ENCODE measurements at regions not wholly inside any gene's neighbourhood (a gene's known extent, or its start where the extent isn't known, plus 50 kb on each side); places are given as distances from the start of the nearest gene placed in this dataset.
"Not testable (repeated sequence)": the region's sequence is repeated elsewhere in the genome, so short reads cannot be mapped to it uniquely, and the experiment has no call there.

DNA sequence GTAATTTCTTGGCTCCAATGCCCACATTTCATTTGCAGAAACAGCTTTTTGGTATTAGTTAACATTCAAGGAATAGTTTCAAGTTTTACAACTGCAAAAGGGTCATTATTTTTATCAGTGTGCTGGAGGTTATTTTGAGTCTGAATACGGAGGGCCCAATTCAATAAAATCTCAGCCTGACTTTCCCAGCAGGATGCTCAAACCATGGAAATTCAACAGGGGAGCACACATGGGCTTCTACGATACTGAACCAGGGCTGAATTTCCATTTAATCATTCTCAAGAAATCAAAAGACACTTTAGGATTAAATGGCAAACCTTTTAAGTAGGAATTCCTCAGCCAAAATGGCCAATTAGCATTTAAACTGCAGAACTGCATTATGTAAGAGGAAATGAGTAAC lies 700.9 kb upstream of the ANKRD30A start:
- TF ChIP-seq SPI1 (IDR thresholded peaks at IDR 0.05; ENCODE audit: low read depth, low read length): no peak
- no peak for TF ChIP-seq POLR2A (IDR thresholded peaks at IDR 0.05; ENCODE audit: low read depth, low read length)
- TF ChIP-seq POU2F2 (IDR thresholded peaks at IDR 0.05; ENCODE audit: low read depth, low read length): no peak
- TF ChIP-seq POLR2AphosphoS5 (IDR thresholded peaks at IDR 0.05; ENCODE audit: low read depth, low read length): no peak
- no peak for TF ChIP-seq TAF1 (IDR thresholded peaks at IDR 0.05; ENCODE audit: low read depth, low read length)
- no peak for TF ChIP-seq PAX5 (IDR thresholded peaks at IDR 0.05; ENCODE audit: insufficient read depth, low read length, severe bottlenecking)
- DNase-seq (ENCODE audit: insufficient read length, low spot score) (no peak), FAIRE-seq (no peak)

GRCh38 chr10:36423821-36424248 lies 701.6 kb upstream of the ANKRD30A start:
- FAIRE-seq (no peak), DNase-seq (ENCODE audit: insufficient read length, low spot score) (no peak)
- no peak for TF ChIP-seq PAX5 (IDR thresholded peaks at IDR 0.05; ENCODE audit: insufficient read depth, low read length, severe bottlenecking)
- TF ChIP-seq POLR2A (IDR thresholded peaks at IDR 0.05; ENCODE audit: low read depth, low read length): no peak
- no peak for TF ChIP-seq POU2F2 (IDR thresholded peaks at IDR 0.05; ENCODE audit: low read depth, low read length)
- no peak for TF ChIP-seq TAF1 (IDR thresholded peaks at IDR 0.05; ENCODE audit: low read depth, low read length)
- no peak for TF ChIP-seq SPI1 (IDR thresholded peaks at IDR 0.05; ENCODE audit: low read depth, low read length)
- no peak for TF ChIP-seq POLR2AphosphoS5 (IDR thresholded peaks at IDR 0.05; ENCODE audit: low read depth, low read length)

- no peak for FAIRE-seq
- no peak for DNase-seq (ENCODE audit: insufficient read length, low spot score)
Measured at GRCh38 chr10:36421992-36422391, 703.4 kb upstream of the ANKRD30A start.

DNA sequence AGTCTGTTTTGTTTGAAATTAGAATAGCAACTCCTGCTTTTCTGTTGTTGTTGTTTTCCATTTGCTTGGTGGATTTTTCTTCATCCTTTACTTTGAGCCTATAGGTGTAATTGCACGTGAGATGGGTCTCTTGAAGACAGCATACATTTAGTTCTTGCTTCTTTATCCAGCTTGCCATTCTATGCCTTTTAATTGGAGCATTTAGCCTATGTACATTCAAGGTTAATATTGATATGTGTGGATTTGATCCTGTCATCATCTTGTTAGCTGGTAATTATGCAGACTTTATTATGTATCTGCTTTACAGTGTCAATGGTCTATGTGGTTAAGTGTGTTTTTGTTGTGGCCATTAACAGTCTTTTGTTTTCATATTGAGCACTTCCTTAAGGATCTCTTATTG lies 708.9 kb upstream of the ANKRD30A start:
- FAIRE-seq (no peak), DNase-seq (ENCODE audit: insufficient read length, low spot score) (no peak)
- no peak for TF ChIP-seq POLR2A (IDR thresholded peaks at IDR 0.05; ENCODE audit: low read depth, low read length)
- no peak for TF ChIP-seq TAF1 (IDR thresholded peaks at IDR 0.05; ENCODE audit: low read depth, low read length)
- no peak for TF ChIP-seq POU2F2 (IDR thresholded peaks at IDR 0.05; ENCODE audit: low read depth, low read length)
- no peak for TF ChIP-seq POLR2AphosphoS5 (IDR thresholded peaks at IDR 0.05; ENCODE audit: low read depth, low read length)
- no peak for TF ChIP-seq SPI1 (IDR thresholded peaks at IDR 0.05; ENCODE audit: low read depth, low read length)
- no peak for TF ChIP-seq PAX5 (IDR thresholded peaks at IDR 0.05; ENCODE audit: insufficient read depth, low read length, severe bottlenecking)

More at GRCh38 chr10:36421992-36422391, 703.4 kb upstream of the ANKRD30A start:
- no peak for TF ChIP-seq POU2F2 (IDR thresholded peaks at IDR 0.05; ENCODE audit: low read depth, low read length)
- no peak for TF ChIP-seq SPI1 (IDR thresholded peaks at IDR 0.05; ENCODE audit: low read depth, low read length)
- TF ChIP-seq TAF1 (IDR thresholded peaks at IDR 0.05; ENCODE audit: low read depth, low read length): no peak
- no peak for TF ChIP-seq POLR2A (IDR thresholded peaks at IDR 0.05; ENCODE audit: low read depth, low read length)
- TF ChIP-seq POLR2AphosphoS5 (IDR thresholded peaks at IDR 0.05; ENCODE audit: low read depth, low read length): no peak
- no peak for TF ChIP-seq PAX5 (IDR thresholded peaks at IDR 0.05; ENCODE audit: insufficient read depth, low read length, severe bottlenecking)

GRCh38 chr10:36412942-36413341 lies 712.5 kb upstream of the ANKRD30A start:
- DNase-seq (ENCODE audit: insufficient read length, low spot score): no peak
- no peak for TF ChIP-seq SPI1 (IDR thresholded peaks at IDR 0.05; ENCODE audit: low read depth, low read length)
- TF ChIP-seq POU2F2 (IDR thresholded peaks at IDR 0.05; ENCODE audit: low read depth, low read length): no peak
- TF ChIP-seq PAX5 (IDR thresholded peaks at IDR 0.05; ENCODE audit: insufficient read depth, low read length, severe bottlenecking): no peak
- TF ChIP-seq POLR2AphosphoS5 (IDR thresholded peaks at IDR 0.05; ENCODE audit: low read depth, low read length): no peak
- TF ChIP-seq TAF1 (IDR thresholded peaks at IDR 0.05; ENCODE audit: low read depth, low read length): no peak
- no peak for TF ChIP-seq POLR2A (IDR thresholded peaks at IDR 0.05; ENCODE audit: low read depth, low read length)
- no peak for FAIRE-seq

DNA sequence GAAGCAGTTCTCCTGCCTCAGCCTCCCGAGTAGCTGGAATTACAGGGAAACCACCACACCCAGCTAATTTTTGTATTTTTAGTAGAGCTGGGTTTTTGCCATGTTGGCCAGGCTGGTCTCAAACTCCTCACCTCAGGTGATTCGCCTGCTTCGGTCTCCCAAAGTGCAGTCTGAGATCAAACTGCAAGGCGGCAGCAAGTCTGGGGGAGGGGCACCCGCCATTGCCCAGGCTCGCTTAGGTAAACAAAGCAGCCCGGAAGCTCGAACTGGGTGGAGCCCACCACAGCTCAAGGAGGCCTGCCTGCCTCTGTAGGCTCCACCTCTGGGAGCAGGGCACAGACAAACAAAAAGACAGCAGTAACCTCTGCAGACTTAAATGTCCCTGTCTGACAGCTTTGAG lies 725.2 kb upstream of the ANKRD30A start:
- not testable (repeated sequence) for FAIRE-seq; DNase-seq (ENCODE audit: insufficient read length, low spot score)

DNA sequence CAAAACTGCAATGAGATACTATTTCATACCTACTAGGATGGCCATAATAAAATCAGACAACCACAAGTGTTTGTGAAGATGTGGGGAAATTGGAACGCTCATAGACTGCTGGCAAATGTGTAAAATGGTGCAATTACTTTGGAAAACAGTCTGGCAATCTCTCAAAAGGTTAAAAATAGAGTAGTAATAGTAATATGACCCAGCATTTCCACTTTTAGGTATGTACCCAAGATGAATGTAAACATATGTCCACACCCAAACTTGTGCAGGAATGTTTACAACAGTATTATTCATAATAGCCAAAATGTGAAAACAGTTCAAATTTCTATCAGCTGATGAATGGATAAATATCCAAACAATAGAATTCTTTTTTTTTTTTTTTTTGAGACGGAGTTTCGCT lies 731.6 kb upstream of the ANKRD30A start:
- no peak for FAIRE-seq
- no peak for TF ChIP-seq TAF1 (IDR thresholded peaks at IDR 0.05; ENCODE audit: low read depth, low read length)
- no peak for TF ChIP-seq POLR2A (IDR thresholded peaks at IDR 0.05; ENCODE audit: low read depth, low read length)
- TF ChIP-seq POU2F2 (IDR thresholded peaks at IDR 0.05; ENCODE audit: low read depth, low read length): no peak
- TF ChIP-seq POLR2AphosphoS5 (IDR thresholded peaks at IDR 0.05; ENCODE audit: low read depth, low read length): no peak
- TF ChIP-seq PAX5 (IDR thresholded peaks at IDR 0.05; ENCODE audit: insufficient read depth, low read length, severe bottlenecking): no peak
- DNase-seq (ENCODE audit: insufficient read length, low spot score): no peak

DNA sequence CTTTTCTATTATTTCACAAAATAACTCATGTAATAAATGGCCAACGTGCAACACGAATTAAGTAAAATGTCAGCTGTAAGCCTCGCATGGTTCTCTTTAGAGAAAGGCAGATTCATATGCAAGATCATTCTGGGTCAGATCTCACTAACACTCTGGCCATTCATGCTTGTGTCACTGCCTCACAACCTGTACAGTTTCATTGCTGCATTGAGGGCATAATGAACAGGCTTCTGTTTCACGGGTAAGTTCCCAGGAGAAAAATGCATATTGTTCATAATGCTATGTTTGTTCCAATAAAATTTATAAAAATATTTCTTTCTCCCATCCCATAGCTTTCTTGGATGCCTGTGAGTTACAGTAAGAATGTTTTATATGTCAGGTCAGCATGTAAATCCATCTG lies 734.0 kb upstream of the ANKRD30A start:
- no peak for TF ChIP-seq POLR2AphosphoS5 (IDR thresholded peaks at IDR 0.05; ENCODE audit: low read depth, low read length)
- no peak for TF ChIP-seq PAX5 (IDR thresholded peaks at IDR 0.05; ENCODE audit: insufficient read depth, low read length, severe bottlenecking)
- TF ChIP-seq TAF1 (IDR thresholded peaks at IDR 0.05; ENCODE audit: low read depth, low read length): no peak
- TF ChIP-seq POLR2A (IDR thresholded peaks at IDR 0.05; ENCODE audit: low read depth, low read length): no peak
- no peak for TF ChIP-seq POU2F2 (IDR thresholded peaks at IDR 0.05; ENCODE audit: low read depth, low read length)
- TF ChIP-seq SPI1 (IDR thresholded peaks at IDR 0.05; ENCODE audit: low read depth, low read length): no peak
- FAIRE-seq (no peak), DNase-seq (ENCODE audit: insufficient read length, low spot score) (no peak)

GRCh38 chr10:36390221-36390620 lies 735.2 kb upstream of the ANKRD30A start:
- DNase-seq (ENCODE audit: insufficient read length, low spot score): no peak
- no peak for FAIRE-seq
- TF ChIP-seq PAX5 (IDR thresholded peaks at IDR 0.05; ENCODE audit: insufficient read depth, low read length, severe bottlenecking) (no peak), POLR2A (IDR thresholded peaks at IDR 0.05; ENCODE audit: low read depth, low read length) (no peak), SPI1 (IDR thresholded peaks at IDR 0.05; ENCODE audit: low read depth, low read length) (no peak), POU2F2 (IDR thresholded peaks at IDR 0.05; ENCODE audit: low read depth, low read length) (no peak), TAF1 (IDR thresholded peaks at IDR 0.05; ENCODE audit: low read depth, low read length) (no peak), POLR2AphosphoS5 (IDR thresholded peaks at IDR 0.05; ENCODE audit: low read depth, low read length) (no peak)

- FAIRE-seq (no peak), DNase-seq (ENCODE audit: insufficient read length, low spot score) (no peak)
- TF ChIP-seq PAX5 (IDR thresholded peaks at IDR 0.05; ENCODE audit: insufficient read depth, low read length, severe bottlenecking): no peak
- TF ChIP-seq TAF1 (IDR thresholded peaks at IDR 0.05; ENCODE audit: low read depth, low read length): no peak
- TF ChIP-seq POLR2A (IDR thresholded peaks at IDR 0.05; ENCODE audit: low read depth, low read length): no peak
- TF ChIP-seq POU2F2 (IDR thresholded peaks at IDR 0.05; ENCODE audit: low read depth, low read length): no peak
- no peak for TF ChIP-seq SPI1 (IDR thresholded peaks at IDR 0.05; ENCODE audit: low read depth, low read length)
- no peak for TF ChIP-seq POLR2AphosphoS5 (IDR thresholded peaks at IDR 0.05; ENCODE audit: low read depth, low read length)
Measured at GRCh38 chr10:36388166-36388565, 737.2 kb upstream of the ANKRD30A start.

All from GM12891 (cell line).